GM12878 (cell line): ENCODE measurements at regions not wholly inside any gene's neighbourhood (a gene's known extent, or its start where the extent isn't known, plus 50 kb on each side); places are given as distances from the start of the nearest gene placed in this dataset.

ENCODE experiments used
- ATAC-seq: fragments of 200-7000 bp; cut with Tn5 transposase; 3 replicates; pipeline ENCODE4 v1.9.1; 2020; ENCODE audit warnings: mild to moderate bottlenecking, moderate library complexity
- BruUV-seq: library from RNA; stranded (reverse); fragments of 400-500 nt; replicated peaks from 2 replicates; lab custom pipeline; 2021; lab: Mats Ljungman, UMichigan
- CTCF ChIA-PET: fragments of 300-600 bp; sonication (Branson Sonifier 250); formaldehyde crosslinking; extraction: SDS; loops from one replicate; lab custom pipeline; 2021; ENCODE audit warnings: inconsistent platforms; lab: Yijun Ruan, JAX
- POLR2A ChIA-PET: fragments of 350-600 bp; formaldehyde crosslinking; extraction: SDS; loops from one replicate; lab custom pipeline; 2021; ENCODE audit warnings: inconsistent platforms; lab: Charles Lee
- RAD21 ChIA-PET: fragments of 300-600 bp; sonication (Branson Sonifier 250); formaldehyde crosslinking; loops from one replicate; lab custom pipeline; 2023; ENCODE audit warnings: antibody characterized with exemption; ENCODE audit not compliant: unreplicated experiment; lab: Charles Lee
- SMC1A ChIA-PET: fragments of 300-600 bp; sonication (Branson Sonifier 250); formaldehyde crosslinking; loops from one replicate; lab custom pipeline; 2023; ENCODE audit not compliant: unreplicated experiment, uncharacterized antibody; lab: Charles Lee
- DNase-seq: peaks from one replicate; pipeline ENCODE4 v3.0.0-alpha.2; 2011; ENCODE audit warnings: low read depth, low spot score
- FAIRE-seq: peaks from 3 replicates; lab custom pipeline; 2011; peaks lifted over from hg19 to GRCh38; lab: Jason Lieb, UNC
- H2AFZ ChIP-seq: 2 replicates; pipeline ENCODE4 v1.6.0; 2011; ENCODE audit warnings: low read depth, low read length, control low read depth; ENCODE audit not compliant: control insufficient read depth
- H3K27ac ChIP-seq: 2 replicates; pipeline ENCODE4 v1.5.1; 2011; ENCODE audit warnings: control low read depth; ENCODE audit not compliant: control insufficient read depth, insufficient read depth
- H3K27me3 ChIP-seq, 2 experiments: replicated peaks in 1 of 2; 2 replicates each; pipeline versions ENCODE4 v1.6.0 to v1.6.1; 2011; ENCODE audit warnings: low read length in 1 of 2; ENCODE audit not compliant: control insufficient read depth in 2 of 2, insufficient read depth in 2 of 2
- H3K36me3 ChIP-seq, 2 experiments: 2 replicates each; pipeline ENCODE4 v1.5.1; 2011; ENCODE audit warnings: low read length in 1 of 2; ENCODE audit not compliant: control insufficient read depth in 2 of 2, insufficient read depth in 2 of 2
- H3K4me1 ChIP-seq: 2 replicates; pipeline ENCODE4 v1.6.1; 2011; ENCODE audit warnings: mild to moderate bottlenecking, low read length, moderate library complexity, mixed read lengths; ENCODE audit not compliant: control insufficient read depth, insufficient read depth
- H3K4me2 ChIP-seq: 2 replicates; pipeline ENCODE4 v1.6.0; 2011; ENCODE audit warnings: control low read depth; ENCODE audit not compliant: control insufficient read depth, insufficient read depth
- H3K4me3 ChIP-seq: fragments of 200-600 bp; sonication (generic); 2 replicates; pipeline ENCODE4 v1.5.1; 2016
- H3K79me2 ChIP-seq: 2 replicates; pipeline ENCODE4 v1.6.0; 2011; ENCODE audit warnings: low read length; ENCODE audit not compliant: control insufficient read depth, insufficient read depth
- H3K9ac ChIP-seq: 2 replicates; pipeline ENCODE4 v1.8.0; 2011; ENCODE audit warnings: low read length, control low read depth, mixed read lengths; ENCODE audit not compliant: control insufficient read depth, insufficient read depth
- H3K9me3 ChIP-seq: replicated peaks from 3 replicates; pipeline ENCODE4 v1.5.1; 2011; ENCODE audit warnings: mild to moderate bottlenecking, low read length; ENCODE audit not compliant: control insufficient read depth, insufficient read depth
- H4K20me1 ChIP-seq: 2 replicates; pipeline ENCODE4 v1.6.0; 2011; ENCODE audit not compliant: control insufficient read depth, insufficient read depth
- BCL11A ChIP-seq: IDR thresholded peaks from 2 replicates; pipeline ENCODE4 v1.6.1; 2011; ENCODE audit warnings: low read depth, low read length
- CEBPB ChIP-seq, 2 experiments: fragments of 150-350 bp in 1 of 2; IDR thresholded peaks; 2 replicates each; pipeline ENCODE4 v1.6.1; 2012 to 2014; ENCODE audit warnings: low read depth in 2 of 2, low read length in 2 of 2, borderline replicate concordance in 1 of 2, inconsistent platforms in 1 of 2
- CHD4 ChIP-seq: fragments of 200-600 bp; sonication (generic); IDR thresholded peaks from 2 replicates; pipeline ENCODE4 v1.6.1; 2016; ENCODE audit warnings: mild to moderate bottlenecking
- DPF2 ChIP-seq: fragments of 450-650 bp; IDR thresholded peaks from 2 replicates; pipeline ENCODE4 v1.6.1; 2017; ENCODE audit warnings: mild to moderate bottlenecking
- EGR1 ChIP-seq, 2 experiments: IDR thresholded peaks; 1 replicate in 1 of 2; 2 replicates in 1 of 2; pipeline ENCODE4 v1.6.1; 2011 to 2012; ENCODE audit warnings: low read depth in 2 of 2, low read length in 2 of 2, borderline replicate concordance in 1 of 2, mild to moderate bottlenecking in 1 of 2, moderate library complexity in 1 of 2
- FOS ChIP-seq: IDR thresholded peaks from 3 replicates; pipeline ENCODE4 v1.6.1; 2011; ENCODE audit warnings: borderline replicate concordance; ENCODE audit not compliant: insufficient read length; ENCODE audit errors: extremely low read depth
- KAT2A ChIP-seq: conservative IDR thresholded peaks from 2 replicates; pipeline ENCODE4 v1.6.1; 2011; ENCODE audit warnings: low read depth, low read length; ENCODE audit not compliant: control insufficient read depth
- MEF2A ChIP-seq: IDR thresholded peaks from 2 replicates; pipeline ENCODE4 v1.6.1; 2011; ENCODE audit warnings: low read depth, mild to moderate bottlenecking, low read length, moderate library complexity; ENCODE audit not compliant: insufficient read depth
- MXI1 ChIP-seq: fragments of 150-350 bp; IDR thresholded peaks from 2 replicates; pipeline ENCODE4 v1.6.1; 2011; ENCODE audit warnings: low read depth, mild to moderate bottlenecking, inconsistent platforms, low read length, improper control_type of control experiment
- NRF1 ChIP-seq: conservative IDR thresholded peaks from 2 replicates; pipeline ENCODE4 v1.6.1; 2011; ENCODE audit warnings: mild to moderate bottlenecking, low read depth, low read length, improper control_type of control experiment
- SREBF2 ChIP-seq: IDR thresholded peaks from 2 replicates; pipeline ENCODE4 v1.6.1; 2012; ENCODE audit warnings: mild to moderate bottlenecking, low read length
- TCF12 ChIP-seq: IDR thresholded peaks from 2 replicates; pipeline ENCODE4 v1.6.1; 2011; ENCODE audit warnings: low read depth, mild to moderate bottlenecking, low read length
- ZSCAN29 ChIP-seq: fragments of 450-650 bp; IDR thresholded peaks from 2 replicates; pipeline ENCODE4 v1.6.1; 2017; ENCODE audit warnings: mild to moderate bottlenecking, moderate library complexity
- WGBS: methylation state at CpG from one replicate; pipeline ENCODE4 v1.1.6; 2016; ENCODE audit warnings: low lambda C conversion rate; ENCODE audit not compliant: insufficient replicate concordance, insufficient coverage; ENCODE audit errors: missing lambda C conversion rate; 5-methylcytosine and 5-hydroxymethylcytosine counted together
- in situ Hi-C: fragments of 300-500 bp; cut with MboI; formaldehyde crosslinking; loops from 9 replicates; pipeline ENCODE4 v1.14.3; 2018; ENCODE audit warnings: mixed read lengths
- intact Hi-C: fragments of 100-400 bp; cut with micrococcal nuclease; formaldehyde crosslinking; loops from one replicate; pipeline ENCODE4 v1.14.2; 2022; ENCODE audit not compliant: unreplicated experiment
- TF ChIP-seq, protein P1 (sequence below): IDR thresholded peaks from 2 replicates; pipeline ENCODE4 v1.6.1; 2011; ENCODE audit warnings: borderline replicate concordance, low read depth, mild to moderate bottlenecking, moderate library complexity, mixed read lengths, low read length; ENCODE audit not compliant: insufficient read depth; ENCODE audit errors: extremely low read length
- TF ChIP-seq, protein P2 (sequence below): fragments of 450-650 bp; formaldehyde crosslinking; IDR thresholded peaks from 2 replicates; pipeline ENCODE4 v1.4.0; 2020; ENCODE audit warnings: mild to moderate bottlenecking, moderate library complexity
- TF ChIP-seq, protein P3 (sequence below): fragments of 450-650 bp; IDR thresholded peaks from 2 replicates; pipeline ENCODE4 v1.6.1; 2017; ENCODE audit warnings: antibody characterized with exemption, mild to moderate bottlenecking, moderate library complexity

DNA sequence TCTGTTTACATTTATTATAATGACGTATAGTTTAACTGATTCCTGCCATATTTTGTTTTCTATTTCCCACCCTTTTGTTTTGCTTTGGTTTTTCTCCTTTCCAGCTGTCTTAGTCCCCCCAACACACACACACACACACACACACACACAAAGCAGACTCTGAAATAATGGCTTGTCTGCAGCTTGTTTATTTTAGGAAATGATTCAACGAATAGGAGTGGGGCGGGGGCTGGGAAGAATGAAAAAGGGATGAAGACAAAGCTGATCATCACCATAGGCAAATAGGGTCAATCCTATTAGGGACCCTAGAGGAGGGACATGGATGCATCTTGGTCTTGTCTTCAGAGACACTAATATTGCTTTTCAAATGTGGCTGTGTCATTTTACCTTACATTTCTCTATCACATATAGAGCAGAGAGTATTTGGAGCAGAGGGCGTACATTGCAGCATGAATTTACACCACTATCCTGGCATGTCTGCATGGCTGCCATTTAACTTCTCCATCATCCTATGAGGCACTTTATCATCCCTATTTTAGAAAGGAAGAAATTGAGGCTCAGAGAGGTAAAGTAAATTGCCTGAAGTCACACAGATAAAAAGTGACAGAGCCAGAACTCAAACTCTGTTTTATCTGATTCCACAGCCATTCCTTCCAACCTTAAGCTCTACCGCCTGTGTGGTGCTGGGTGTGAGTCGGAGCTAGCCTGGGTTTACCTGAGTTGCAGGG is 147.2 kb upstream of the TPM1 start:
- no peak overlapping the region for H3K4me3 ChIP-seq
- no peak for ATAC-seq
- peaks cover 0 to 2% of the 10 kb centered on the region in 2 experiments; a peak in 3 of 4 replicates for H3K27me3 ChIP-seq
- no peaks in the 10 kb centered on the region for H4K20me1 ChIP-seq
- no TSS peak for BruUV-seq
- no peak overlapping the region for H2AFZ ChIP-seq
- SMC1A ChIA-PET = no interaction called here
- POLR2A ChIA-PET = interaction anchor here (0.6 kb wide), 1 partner anchor 12 kb away, joined by 3 read pairs; no protein-coding TSS in a partner anchor
- no peaks in the 10 kb centered on the region for H3K36me3 ChIP-seq
- in situ Hi-C loops (no loop called here), intact Hi-C loops (no loop called here)
- no peak for FAIRE-seq
- no peak overlapping the region for H3K27ac ChIP-seq
- no peak for DNase-seq
- H3K79me2 ChIP-seq = no peaks in the 10 kb centered on the region
- no peaks in the 10 kb centered on the region for H3K4me1 ChIP-seq
- RAD21 ChIA-PET = no interaction called here
- H3K9me3 ChIP-seq = no peaks in the 10 kb centered on the region
- CTCF ChIA-PET = no interaction called here
- 42% methylated on average over 6 of the region's 6 CpGs for WGBS
- no peak overlapping the region for H3K9ac ChIP-seq
- no peak overlapping the region for H3K4me2 ChIP-seq
- no peak for TF ChIP-seq FOS
- no peak for TF ChIP-seq BCL11A
- TF ChIP-seq MXI1 = no peak
- TF ChIP-seq EGR1 (IDR thresholded peaks at IDR 0.05; ENCODE audit: borderline replicate concordance in 1 of 2, low read depth in 2 of 2, low read length in 2 of 2) = no peak
- TF ChIP-seq ZSCAN29 = no peak
- TF ChIP-seq CEBPB (IDR thresholded peaks at IDR 0.05; ENCODE audit: borderline replicate concordance in 1 of 2, low read depth in 2 of 2, low read length in 2 of 2) = no peak
- TF ChIP-seq CHD4 = no peak
- TF ChIP-seq, protein P1, sequence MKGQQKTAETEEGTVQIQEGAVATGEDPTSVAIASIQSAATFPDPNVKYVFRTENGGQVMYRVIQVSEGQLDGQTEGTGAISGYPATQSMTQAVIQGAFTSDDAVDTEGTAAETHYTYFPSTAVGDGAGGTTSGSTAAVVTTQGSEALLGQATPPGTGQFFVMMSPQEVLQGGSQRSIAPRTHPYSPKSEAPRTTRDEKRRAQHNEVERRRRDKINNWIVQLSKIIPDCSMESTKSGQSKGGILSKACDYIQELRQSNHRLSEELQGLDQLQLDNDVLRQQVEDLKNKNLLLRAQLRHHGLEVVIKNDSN = no peak
- TF ChIP-seq KAT2A = no peak
- TF ChIP-seq TCF12 = no peak
- TF ChIP-seq DPF2 = no peak
- no peak for TF ChIP-seq NRF1
- TF ChIP-seq MEF2A = no peak
- no peak for TF ChIP-seq SREBF2
- TF ChIP-seq, protein P2, sequence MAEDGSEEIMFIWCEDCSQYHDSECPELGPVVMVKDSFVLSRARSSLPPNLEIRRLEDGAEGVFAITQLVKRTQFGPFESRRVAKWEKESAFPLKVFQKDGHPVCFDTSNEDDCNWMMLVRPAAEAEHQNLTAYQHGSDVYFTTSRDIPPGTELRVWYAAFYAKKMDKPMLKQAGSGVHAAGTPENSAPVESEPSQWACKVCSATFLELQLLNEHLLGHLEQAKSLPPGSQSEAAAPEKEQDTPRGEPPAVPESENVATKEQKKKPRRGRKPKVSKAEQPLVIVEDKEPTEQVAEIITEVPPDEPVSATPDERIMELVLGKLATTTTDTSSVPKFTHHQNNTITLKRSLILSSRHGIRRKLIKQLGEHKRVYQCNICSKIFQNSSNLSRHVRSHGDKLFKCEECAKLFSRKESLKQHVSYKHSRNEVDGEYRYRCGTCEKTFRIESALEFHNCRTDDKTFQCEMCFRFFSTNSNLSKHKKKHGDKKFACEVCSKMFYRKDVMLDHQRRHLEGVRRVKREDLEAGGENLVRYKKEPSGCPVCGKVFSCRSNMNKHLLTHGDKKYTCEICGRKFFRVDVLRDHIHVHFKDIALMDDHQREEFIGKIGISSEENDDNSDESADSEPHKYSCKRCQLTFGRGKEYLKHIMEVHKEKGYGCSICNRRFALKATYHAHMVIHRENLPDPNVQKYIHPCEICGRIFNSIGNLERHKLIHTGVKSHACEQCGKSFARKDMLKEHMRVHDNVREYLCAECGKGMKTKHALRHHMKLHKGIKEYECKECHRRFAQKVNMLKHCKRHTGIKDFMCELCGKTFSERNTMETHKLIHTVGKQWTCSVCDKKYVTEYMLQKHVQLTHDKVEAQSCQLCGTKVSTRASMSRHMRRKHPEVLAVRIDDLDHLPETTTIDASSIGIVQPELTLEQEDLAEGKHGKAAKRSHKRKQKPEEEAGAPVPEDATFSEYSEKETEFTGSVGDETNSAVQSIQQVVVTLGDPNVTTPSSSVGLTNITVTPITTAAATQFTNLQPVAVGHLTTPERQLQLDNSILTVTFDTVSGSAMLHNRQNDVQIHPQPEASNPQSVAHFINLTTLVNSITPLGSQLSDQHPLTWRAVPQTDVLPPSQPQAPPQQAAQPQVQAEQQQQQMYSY = no peak
- TF ChIP-seq, protein P3, sequence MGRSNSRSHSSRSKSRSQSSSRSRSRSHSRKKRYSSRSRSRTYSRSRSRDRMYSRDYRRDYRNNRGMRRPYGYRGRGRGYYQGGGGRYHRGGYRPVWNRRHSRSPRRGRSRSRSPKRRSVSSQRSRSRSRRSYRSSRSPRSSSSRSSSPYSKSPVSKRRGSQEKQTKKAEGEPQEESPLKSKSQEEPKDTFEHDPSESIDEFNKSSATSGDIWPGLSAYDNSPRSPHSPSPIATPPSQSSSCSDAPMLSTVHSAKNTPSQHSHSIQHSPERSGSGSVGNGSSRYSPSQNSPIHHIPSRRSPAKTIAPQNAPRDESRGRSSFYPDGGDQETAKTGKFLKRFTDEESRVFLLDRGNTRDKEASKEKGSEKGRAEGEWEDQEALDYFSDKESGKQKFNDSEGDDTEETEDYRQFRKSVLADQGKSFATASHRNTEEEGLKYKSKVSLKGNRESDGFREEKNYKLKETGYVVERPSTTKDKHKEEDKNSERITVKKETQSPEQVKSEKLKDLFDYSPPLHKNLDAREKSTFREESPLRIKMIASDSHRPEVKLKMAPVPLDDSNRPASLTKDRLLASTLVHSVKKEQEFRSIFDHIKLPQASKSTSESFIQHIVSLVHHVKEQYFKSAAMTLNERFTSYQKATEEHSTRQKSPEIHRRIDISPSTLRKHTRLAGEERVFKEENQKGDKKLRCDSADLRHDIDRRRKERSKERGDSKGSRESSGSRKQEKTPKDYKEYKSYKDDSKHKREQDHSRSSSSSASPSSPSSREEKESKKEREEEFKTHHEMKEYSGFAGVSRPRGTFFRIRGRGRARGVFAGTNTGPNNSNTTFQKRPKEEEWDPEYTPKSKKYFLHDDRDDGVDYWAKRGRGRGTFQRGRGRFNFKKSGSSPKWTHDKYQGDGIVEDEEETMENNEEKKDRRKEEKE = no peak
- TF ChIP-seq, all 136 proteins: peak for 0
